Fibroblast of lung (primary cell): ENCODE measurements at regions not wholly inside any gene's neighbourhood (a gene's known extent, or its start where the extent isn't known, plus 50 kb on each side); places are given as distances from the start of the nearest gene placed in this dataset.

Experiments
- CTCF ChIP-seq, 2 donors: IDR thresholded peaks in 1 of 2; conservative IDR thresholded peaks in 1 of 2; 1 replicate in 1 of 2; 2 replicates in 1 of 2; pipeline ENCODE4 v1.5.1; 2011 to 2012; ENCODE audit warnings: low read length in 2 of 2, control low read depth in 1 of 2, inconsistent platforms in 1 of 2, low read depth in 1 of 2, mild to moderate bottlenecking in 1 of 2
- EZH2 ChIP-seq: IDR thresholded peaks from 2 replicates; pipeline ENCODE4 v1.5.1; 2012; ENCODE audit warnings: low read length, control low read depth, mild to moderate bottlenecking; ENCODE audit errors: missing control alignments

- TF ChIP-seq CTCF (conservative IDR thresholded peaks at IDR 0.05 in 1 of 2, IDR thresholded peaks at IDR 0.05 in 1 of 2; ENCODE audit: low read depth in 1 of 2, low read length in 2 of 2) (no peak), EZH2 (no peak)
Measured at GRCh38 chr1:98364544-98364943, 297.0 kb upstream of the SNX7 start.
